ENCODE measurements at regions not wholly inside any gene's neighbourhood (a gene's known extent, or its start where the extent isn't known, plus 50 kb on each side); places are given as distances from the start of the nearest gene placed in this dataset.

- no peak for DNase-seq
- TF ChIP-seq POLR2A (IDR thresholded peaks at IDR 0.05) (no peak), CTCF (IDR thresholded peaks at IDR 0.05) (no peak)
Observed at GRCh38 chr18:70920840-70921374, 632.1 kb downstream of the SOCS6 start.

GRCh38 chr18:70907673-70908072 is 618.8 kb downstream of the SOCS6 start:
- intact Hi-C loops (cut with DNase I; ENCODE audit: low total_unique reads): no loop called here
- Histone ChIP-seq H3K27me3 (no peaks in the 10 kb centered on the region), H3K9me3 (no peaks in the 10 kb centered on the region), H3K27ac (no peak overlapping the region), H3K36me3 (no peaks in the 10 kb centered on the region), H3K4me3 (no peak overlapping the region), H3K4me1 (no peaks in the 10 kb centered on the region)
- TF ChIP-seq POLR2A (IDR thresholded peaks at IDR 0.05): no peak
- TF ChIP-seq CTCF (IDR thresholded peaks at IDR 0.05): no peak
- no peak for DNase-seq

More at GRCh38 chr18:70920840-70921374, 632.1 kb downstream of the SOCS6 start:
- Histone ChIP-seq H3K9me3 (no peaks in the 10 kb centered on the region), H3K27me3 (no peaks in the 10 kb centered on the region), H3K36me3 (no peaks in the 10 kb centered on the region), H3K4me3 (no peak overlapping the region), H3K4me1 (no peaks in the 10 kb centered on the region), H3K27ac (no peak overlapping the region)
- intact Hi-C loops (cut with DNase I; ENCODE audit: low total_unique reads): no loop called here

- Histone ChIP-seq H3K4me3 (no peak overlapping the region), H3K27ac (no peak overlapping the region), H3K36me3 (no peaks in the 10 kb centered on the region), H3K9me3 (no peaks in the 10 kb centered on the region), H3K27me3 (no peaks in the 10 kb centered on the region), H3K4me1 (no peaks in the 10 kb centered on the region)
- no peak for TF ChIP-seq POLR2A (IDR thresholded peaks at IDR 0.05)
- TF ChIP-seq CTCF (IDR thresholded peaks at IDR 0.05): no peak
- intact Hi-C loops (cut with DNase I; ENCODE audit: low total_unique reads): no loop called here
- DNase-seq: no peak
Observed at GRCh38 chr18:70892381-70892780, 603.5 kb downstream of the SOCS6 start.

DNA sequence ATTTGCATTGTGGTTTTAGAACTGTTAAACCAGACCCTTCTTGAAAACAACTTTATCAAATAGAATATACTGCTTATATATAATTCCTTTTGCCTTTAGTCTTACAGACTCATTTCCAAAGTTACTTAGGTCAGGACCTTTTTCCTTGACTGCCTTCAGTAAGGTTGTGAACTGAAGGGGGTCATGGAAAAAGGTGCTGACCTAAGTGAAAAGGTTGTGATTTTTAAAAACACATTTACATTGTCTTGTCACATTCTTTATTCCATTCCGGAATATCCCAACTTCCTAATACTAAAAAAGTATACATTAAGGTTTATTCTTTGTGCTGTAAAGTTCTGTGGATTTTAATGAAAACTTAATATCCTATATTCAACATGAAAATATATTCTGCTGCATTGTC is 581.4 kb downstream of the SOCS6 start:
- intact Hi-C loops (cut with DNase I; ENCODE audit: low total_unique reads): no loop called here
- Histone ChIP-seq H3K27me3 (no peaks in the 10 kb centered on the region), H3K9me3 (no peaks in the 10 kb centered on the region), H3K36me3 (no peaks in the 10 kb centered on the region), H3K4me1 (no peaks in the 10 kb centered on the region), H3K4me3 (no peak overlapping the region), H3K27ac (no peak overlapping the region)
- TF ChIP-seq POLR2A (IDR thresholded peaks at IDR 0.05) (no peak), CTCF (IDR thresholded peaks at IDR 0.05) (no peak)
- DNase-seq: no peak

DNA sequence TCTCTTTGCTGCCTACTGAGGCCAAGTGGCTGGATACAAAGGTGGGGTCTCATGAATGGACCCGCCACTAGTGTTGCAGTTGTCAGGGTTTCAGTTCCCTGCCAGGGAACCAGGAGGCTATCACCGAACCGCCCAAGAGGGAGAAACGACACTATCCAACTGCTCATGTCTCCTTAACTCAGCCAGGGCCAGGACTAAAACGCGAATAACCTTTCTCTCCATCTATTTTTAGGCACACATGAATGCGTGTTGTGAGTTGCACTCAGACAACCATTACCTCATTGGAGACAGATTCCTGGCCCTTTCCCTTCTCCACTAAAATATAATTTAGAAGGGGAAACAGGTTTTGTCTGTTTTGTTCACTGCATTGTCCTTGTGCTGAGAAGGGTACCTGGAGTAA is 559.5 kb downstream of the SOCS6 start:
- intact Hi-C loops (cut with DNase I; ENCODE audit: low total_unique reads): no loop called here
- no peak for TF ChIP-seq CTCF (IDR thresholded peaks at IDR 0.05)
- no peak for TF ChIP-seq POLR2A (IDR thresholded peaks at IDR 0.05)
- no peaks in the 10 kb centered on the region for H3K27me3 ChIP-seq
- no peak overlapping the region for H3K27ac ChIP-seq
- H3K4me1 ChIP-seq: no peaks in the 10 kb centered on the region
- no peaks in the 10 kb centered on the region for H3K9me3 ChIP-seq
- H3K4me3 ChIP-seq: no peak overlapping the region
- DNase-seq: no peak
- H3K36me3 ChIP-seq: no peaks in the 10 kb centered on the region

Measured in uterus (tissue), 3 donors.